Neural cell (in vitro differentiated cells): ENCODE measurements at regions not wholly inside any gene's neighbourhood (a gene's known extent, or its start where the extent isn't known, plus 50 kb on each side); places are given as distances from the start of the nearest gene placed in this dataset.

Experiments
- H2AFZ ChIP-seq: fragments of 200-600, 300-800 bp; sonication (generic), shearing (Covaris generic); 2 replicates; pipeline ENCODE4 v1.6.0; 2014; ENCODE audit warnings: low read depth, mild to moderate bottlenecking, antibody characterized with exemption, low read length, moderate library complexity
- H3F3A ChIP-seq: fragments of 200-600 bp; shearing (Covaris generic); 2 replicates; pipeline ENCODE4 v1.6.1; 2016; ENCODE audit warnings: mild to moderate bottlenecking, moderate library complexity, mixed read lengths, antibody characterized with exemption, low read length; ENCODE audit not compliant: insufficient read depth, poor library complexity, severe bottlenecking
- H3K27ac ChIP-seq: fragments of 200-600, 300-800 bp; sonication (generic), shearing (Covaris generic); 2 replicates; pipeline ENCODE4 v1.5.1; 2014; ENCODE audit warnings: mild to moderate bottlenecking, low read length, moderate library complexity
- H3K27me3 ChIP-seq: fragments of 300-800, 200-600 bp; sonication (generic), shearing (Covaris generic); 2 replicates; pipeline ENCODE4 v1.6.0; 2014; ENCODE audit warnings: mild to moderate bottlenecking, low read depth, low read length, moderate library complexity; ENCODE audit not compliant: insufficient read depth
- H3K36me3 ChIP-seq: fragments of 300-800, 200-600 bp; sonication (generic), shearing (Covaris generic); 2 replicates; pipeline ENCODE4 v1.5.1; 2014; ENCODE audit warnings: mild to moderate bottlenecking, antibody characterized with exemption, low read length, moderate library complexity; ENCODE audit not compliant: insufficient read depth
- H3K4me2 ChIP-seq: fragments of 300-800, 200-600 bp; sonication (generic), shearing (Covaris generic); 2 replicates; pipeline ENCODE4 v1.6.0; 2014; ENCODE audit warnings: mild to moderate bottlenecking, low read length
- H3K4me3 ChIP-seq: fragments of 300-800, 200-600 bp; sonication (generic), shearing (Covaris generic); 2 replicates; pipeline ENCODE4 v1.5.1; 2014; ENCODE audit warnings: mild to moderate bottlenecking, low read length, moderate library complexity
- H3K79me2 ChIP-seq: fragments of 200-600 bp; shearing (Covaris generic); replicated peaks from 2 replicates; pipeline ENCODE4 v1.6.0; 2014; ENCODE audit warnings: mild to moderate bottlenecking, low read length, moderate library complexity; ENCODE audit not compliant: insufficient read depth
- H3K9ac ChIP-seq: fragments of 300-800, 200-600 bp; sonication (generic), shearing (Covaris generic); 2 replicates; pipeline ENCODE4 v1.6.1; 2016; ENCODE audit warnings: mild to moderate bottlenecking, low read length, mixed read lengths
- H3K9me2 ChIP-seq: fragments of 200-600 bp; shearing (Covaris generic); 2 replicates; pipeline ENCODE4 v1.6.1; 2016; ENCODE audit warnings: mild to moderate bottlenecking, low read length, mixed read lengths; ENCODE audit not compliant: insufficient read depth
- H3K9me3 ChIP-seq: fragments of 200-600, 300-800 bp; sonication (generic), shearing (Covaris generic); 2 replicates; pipeline ENCODE4 v1.6.1; 2016; ENCODE audit warnings: mild to moderate bottlenecking, mixed run types, low read length, moderate library complexity, mixed read lengths
- H4K20me1 ChIP-seq: fragments of 200-600 bp; shearing (Covaris generic); 2 replicates; pipeline ENCODE4 v1.6.1; 2016; ENCODE audit warnings: mild to moderate bottlenecking, mixed run types; ENCODE audit not compliant: insufficient read depth
- CTCF ChIP-seq: fragments of 450-650 bp; IDR thresholded peaks from 2 replicates; pipeline ENCODE4 v1.5.1; 2014; ENCODE audit warnings: antibody characterized with exemption, mild to moderate bottlenecking, moderate library complexity; ENCODE audit not compliant: poor library complexity, severe bottlenecking
- EP300 ChIP-seq: fragments of 450-650 bp; conservative IDR thresholded peaks from 2 replicates; pipeline ENCODE4 v1.6.1; 2014; ENCODE audit warnings: antibody characterized with exemption, mild to moderate bottlenecking, moderate library complexity; ENCODE audit not compliant: poor library complexity, severe bottlenecking
- EZH2 ChIP-seq: fragments of 200-600, 300-800 bp; shearing (Covaris generic), sonication (generic); IDR thresholded peaks from 2 replicates; pipeline ENCODE4 v1.6.1; 2014; ENCODE audit warnings: antibody characterized with exemption, low read length, borderline replicate concordance, mild to moderate bottlenecking; ENCODE audit not compliant: insufficient read depth, poor library complexity, severe bottlenecking
- MXI1 ChIP-seq: fragments of 450-650 bp; conservative IDR thresholded peaks from 2 replicates; pipeline ENCODE4 v1.6.1; 2014; ENCODE audit warnings: antibody characterized with exemption, mild to moderate bottlenecking; ENCODE audit not compliant: poor library complexity, severe bottlenecking
- POLR2AphosphoS5 ChIP-seq: IDR thresholded peaks from 2 replicates; pipeline ENCODE4 v1.6.1; 2012
- RAD21 ChIP-seq: fragments of 450-650 bp; conservative IDR thresholded peaks from 2 replicates; pipeline ENCODE4 v1.6.1; 2014; ENCODE audit warnings: antibody characterized with exemption, mild to moderate bottlenecking, moderate library complexity
- REST ChIP-seq: IDR thresholded peaks from 2 replicates; pipeline ENCODE4 v1.6.1; 2012; ENCODE audit warnings: borderline replicate concordance
- SMC3 ChIP-seq: fragments of 450-650 bp; conservative IDR thresholded peaks from 2 replicates; pipeline ENCODE4 v1.6.1; 2014; ENCODE audit warnings: antibody characterized with exemption, mild to moderate bottlenecking, moderate library complexity; ENCODE audit not compliant: poor library complexity
- TAF1 ChIP-seq: IDR thresholded peaks from 2 replicates; pipeline ENCODE4 v1.6.1; 2012; ENCODE audit warnings: low read depth

- Histone ChIP-seq H4K20me1 (no peaks in the 10 kb centered on the region), H3K9me2 (no peaks in the 10 kb centered on the region), H3K4me3 (no peak overlapping the region), H3K36me3 (no peaks in the 10 kb centered on the region), H3K4me2 (no peak overlapping the region), H3K9me3 (no peaks in the 10 kb centered on the region), H2AFZ (no peak overlapping the region), H3K9ac (no peak overlapping the region), H3F3A (no peaks in the 10 kb centered on the region), H3K79me2 (no peaks in the 10 kb centered on the region), H3K27me3 (no peaks in the 10 kb centered on the region), H3K27ac (no peak overlapping the region)
- TF ChIP-seq CTCF = no peak
- no peak for TF ChIP-seq REST
- no peak for TF ChIP-seq TAF1
- no peak for TF ChIP-seq POLR2AphosphoS5
- TF ChIP-seq MXI1 = no peak
- TF ChIP-seq EP300 = no peak
- no peak for TF ChIP-seq SMC3
- no peak for TF ChIP-seq EZH2
- TF ChIP-seq RAD21 = no peak
Measured at GRCh38 chr18:73838107-73838506, 309.5 kb downstream of the FBXO15 start.

- no peaks in the 10 kb centered on the region for H4K20me1 ChIP-seq
- H3K79me2 ChIP-seq = no peaks in the 10 kb centered on the region
- no peaks in the 10 kb centered on the region for H3F3A ChIP-seq
- no peak overlapping the region for H3K4me3 ChIP-seq
- no peaks in the 10 kb centered on the region for H3K9me2 ChIP-seq
- H3K9ac ChIP-seq = no peak overlapping the region
- no peak overlapping the region for H3K4me2 ChIP-seq
- H3K9me3 ChIP-seq = peaks cover 2% of the 10 kb centered on the region
- no peak overlapping the region for H3K27ac ChIP-seq
- H3K27me3 ChIP-seq = no peaks in the 10 kb centered on the region
- H2AFZ ChIP-seq = no peak overlapping the region
- no peak for TF ChIP-seq POLR2AphosphoS5
- TF ChIP-seq RAD21 = no peak
- TF ChIP-seq EZH2 = no peak
- TF ChIP-seq SMC3 = no peak
- TF ChIP-seq MXI1 = no peak
- TF ChIP-seq TAF1 = no peak
- TF ChIP-seq EP300 = no peak
- TF ChIP-seq REST = no peak
- no peak for TF ChIP-seq CTCF
- H3K36me3 ChIP-seq = no peaks in the 10 kb centered on the region
Measured at GRCh38 chr18:73835656-73836364, 311.8 kb downstream of the FBXO15 start.
